ENCODE measurements at regions not wholly inside any gene's neighbourhood (a gene's known extent, or its start where the extent isn't known, plus 50 kb on each side); places are given as distances from the start of the nearest gene placed in this dataset.
"Not testable (repeated sequence)": the region's sequence is repeated elsewhere in the genome, so short reads cannot be mapped to it uniquely, and the experiment has no call there.

- H3K27ac ChIP-seq (ENCODE audit: low read depth, low read length): no peak overlapping the region
- peaks cover 2% of the 10 kb centered on the region; the same call in 1 of the 2 replicates for H3K9me3 ChIP-seq (ENCODE audit: control insufficient read depth, insufficient read depth, low read length)
- ChIA-PET CTCF (no interaction called here), POLR2A (no interaction called here)
- no peak for DNase-seq (ENCODE audit: low read depth, low spot score)
- TF ChIP-seq CTCF (IDR thresholded peaks at IDR 0.05; ENCODE audit: low read depth, low read length): no peak
- no peaks in the 10 kb centered on the region for H3K27me3 ChIP-seq (ENCODE audit: control insufficient read depth, insufficient read depth, low read length)
- H3K4me3 ChIP-seq (ENCODE audit: low read depth, low read length): no peak overlapping the region
Measured at GRCh38 chr3:20935791-20936190, 749.8 kb upstream of the SGO1 start.

DNA sequence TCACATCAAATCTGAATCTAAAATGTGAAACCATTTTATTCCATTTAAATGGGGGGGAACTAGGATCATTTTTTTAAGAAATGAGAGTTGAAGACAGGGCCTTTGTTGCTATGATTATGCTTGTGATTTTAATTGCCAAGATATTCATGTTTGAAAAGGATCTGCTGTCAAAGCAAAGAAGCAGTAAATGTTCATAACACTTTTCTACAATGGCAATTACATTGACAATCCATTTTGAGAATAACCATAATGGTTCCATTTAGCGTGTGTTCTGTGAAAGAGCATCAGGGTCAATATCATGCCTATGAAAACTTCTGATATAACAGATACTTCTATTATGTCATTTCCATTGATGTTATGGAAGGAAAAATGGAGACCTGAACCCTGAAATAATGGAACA, 745.8 kb upstream of the SGO1 start:
- no peak overlapping the region for H3K27ac ChIP-seq (ENCODE audit: low read depth, low read length)
- CTCF ChIA-PET: no interaction called here
- POLR2A ChIA-PET: no interaction called here

GRCh38 chr3:20930034-20930433, 744.0 kb upstream of the SGO1 start:
- H3K4me3 ChIP-seq (ENCODE audit: low read depth, low read length): no peak overlapping the region

More for the DNA sequence above, 745.8 kb upstream of the SGO1 start:
- H3K9me3 ChIP-seq (ENCODE audit: control insufficient read depth, insufficient read depth, low read length): peaks cover 2% of the 10 kb centered on the region; the same call in 1 of the 2 replicates
- no peak overlapping the region for H3K4me3 ChIP-seq (ENCODE audit: low read depth, low read length)
- no peak for TF ChIP-seq CTCF (IDR thresholded peaks at IDR 0.05; ENCODE audit: low read depth, low read length)
- no peak for DNase-seq (ENCODE audit: low read depth, low spot score)
- H3K27me3 ChIP-seq (ENCODE audit: control insufficient read depth, insufficient read depth, low read length): no peaks in the 10 kb centered on the region

GRCh38 chr3:20924646-20925385, 738.8 kb upstream of the SGO1 start:
- H3K27me3 ChIP-seq (ENCODE audit: control insufficient read depth, insufficient read depth, low read length): no peaks in the 10 kb centered on the region
- ChIA-PET CTCF (no interaction called here), POLR2A (no interaction called here)

More at GRCh38 chr3:20930034-20930433, 744.0 kb upstream of the SGO1 start:
- Histone ChIP-seq H3K9me3 (ENCODE audit: control insufficient read depth, insufficient read depth, low read length) (peaks cover 2% of the 10 kb centered on the region; the same call in 1 of the 2 replicates), H3K27me3 (ENCODE audit: control insufficient read depth, insufficient read depth, low read length) (no peaks in the 10 kb centered on the region), H3K27ac (ENCODE audit: low read depth, low read length) (no peak overlapping the region)
- ChIA-PET POLR2A (no interaction called here), CTCF (no interaction called here)
- TF ChIP-seq CTCF (IDR thresholded peaks at IDR 0.05; ENCODE audit: low read depth, low read length): 0 out of 2 replicates have a peak, but pooled peaks have one; percentile 5
- DNase-seq (ENCODE audit: low read depth, low spot score): no peak

DNA sequence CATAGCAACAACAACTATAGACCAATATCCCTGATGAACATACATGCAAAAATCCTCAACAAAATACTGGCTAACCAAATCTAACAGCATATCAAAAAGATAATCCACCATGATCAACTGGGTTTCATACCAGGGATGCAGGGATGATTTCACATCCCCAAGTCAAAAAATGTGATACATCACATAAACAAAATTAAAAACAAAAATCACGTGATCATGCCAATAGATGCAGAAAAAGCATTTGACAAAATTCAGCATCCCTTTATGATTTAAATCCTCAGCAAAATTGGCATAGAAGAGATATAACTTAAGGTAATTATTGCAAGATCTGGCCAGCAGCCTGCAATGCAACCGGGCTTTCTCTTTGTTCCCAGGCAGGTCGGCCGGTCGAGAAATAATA, 735.1 kb upstream of the SGO1 start:
- H3K9me3 ChIP-seq (ENCODE audit: control insufficient read depth, insufficient read depth, low read length); POLR2A ChIA-PET; H3K4me3 ChIP-seq (ENCODE audit: low read depth, low read length); CTCF ChIA-PET; H3K27ac ChIP-seq (ENCODE audit: low read depth, low read length); H3K27me3 ChIP-seq (ENCODE audit: control insufficient read depth, insufficient read depth, low read length); DNase-seq (ENCODE audit: low read depth, low spot score): not testable (repeated sequence)

More at GRCh38 chr3:20924646-20925385, 738.8 kb upstream of the SGO1 start:
- TF ChIP-seq CTCF (IDR thresholded peaks at IDR 0.05; ENCODE audit: low read depth, low read length): no peak
- no peaks in the 10 kb centered on the region for H3K9me3 ChIP-seq (ENCODE audit: control insufficient read depth, insufficient read depth, low read length)
- DNase-seq (ENCODE audit: low read depth, low spot score): no peak
- H3K4me3 ChIP-seq (ENCODE audit: low read depth, low read length): no peak overlapping the region
- H3K27ac ChIP-seq (ENCODE audit: low read depth, low read length): no peak overlapping the region

Measured in AG04450 (cell line).